Prostate gland (tissue), 2 donors: ENCODE measurements at regions not wholly inside any gene's neighbourhood (a gene's known extent, or its start where the extent isn't known, plus 50 kb on each side); places are given as distances from the start of the nearest gene placed in this dataset.

Experiments
- DNase-seq: peaks from one replicate; pipeline ENCODE4 v3.0.0-alpha.2; 2019; ENCODE audit warnings: low spot score
- H3K27ac ChIP-seq, 2 donors: fragments of 200-600 bp; sonication (generic); 2 replicates each; pipeline ENCODE4 v1.5.1; 2017 to 2019
- H3K27me3 ChIP-seq: fragments of 200-600 bp; sonication (generic); replicated peaks from 2 replicates; pipeline ENCODE4 v1.5.1; 2019; ENCODE audit not compliant: insufficient read depth
- H3K36me3 ChIP-seq, 2 donors: fragments of 200-600 bp; sonication (generic); 1 replicate in 1 of 2; 2 replicates in 1 of 2; pipeline versions ENCODE4 v1.5.1 to v1.8.1; 2017 to 2019
- H3K4me1 ChIP-seq: fragments of 200-600 bp; sonication (generic); replicated peaks from 2 replicates; pipeline ENCODE4 v1.5.1; 2019
- H3K4me3 ChIP-seq, 2 donors: fragments of 200-600 bp; sonication (generic); 2 replicates each; pipeline ENCODE4 v1.5.1; 2017 to 2019
- H3K9me3 ChIP-seq: fragments of 200-600 bp; sonication (generic); 2 replicates; pipeline ENCODE4 v1.5.1; 2017
- POLR2A ChIP-seq: fragments of 450-650 bp; IDR thresholded peaks from one replicate; pipeline ENCODE4 v1.6.1; 2016; ENCODE audit warnings: antibody characterized with exemption, mild to moderate bottlenecking
- POLR2AphosphoS5 ChIP-seq: sonication (generic); formaldehyde crosslinking; IDR thresholded peaks from one replicate; pipeline ENCODE4 v1.6.1; 2017; ENCODE audit warnings: antibody characterized with exemption
- WGBS: methylation state at CpG from one replicate; pipeline ENCODE4 v1.1.5; 2018; 5-methylcytosine and 5-hydroxymethylcytosine counted together
- intact Hi-C: fragments of 100-400 bp; cut with DNase I; formaldehyde crosslinking; loops from one replicate; pipeline ENCODE4 v1.14.2; 2022
- TF ChIP-seq, protein P1 (sequence below), 4 experiments: fragments of 200-600 bp in 2 of 4; fragments of 450-650 bp in 2 of 4; sonication (generic) in 2 of 4; IDR thresholded peaks; 1 replicate in 3 of 4; 2 replicates in 1 of 4; pipeline ENCODE4 v1.5.1; 2016 to 2019; ENCODE audit warnings: antibody characterized with exemption in 4 of 4, mild to moderate bottlenecking in 2 of 4, moderate library complexity in 2 of 4

DNA sequence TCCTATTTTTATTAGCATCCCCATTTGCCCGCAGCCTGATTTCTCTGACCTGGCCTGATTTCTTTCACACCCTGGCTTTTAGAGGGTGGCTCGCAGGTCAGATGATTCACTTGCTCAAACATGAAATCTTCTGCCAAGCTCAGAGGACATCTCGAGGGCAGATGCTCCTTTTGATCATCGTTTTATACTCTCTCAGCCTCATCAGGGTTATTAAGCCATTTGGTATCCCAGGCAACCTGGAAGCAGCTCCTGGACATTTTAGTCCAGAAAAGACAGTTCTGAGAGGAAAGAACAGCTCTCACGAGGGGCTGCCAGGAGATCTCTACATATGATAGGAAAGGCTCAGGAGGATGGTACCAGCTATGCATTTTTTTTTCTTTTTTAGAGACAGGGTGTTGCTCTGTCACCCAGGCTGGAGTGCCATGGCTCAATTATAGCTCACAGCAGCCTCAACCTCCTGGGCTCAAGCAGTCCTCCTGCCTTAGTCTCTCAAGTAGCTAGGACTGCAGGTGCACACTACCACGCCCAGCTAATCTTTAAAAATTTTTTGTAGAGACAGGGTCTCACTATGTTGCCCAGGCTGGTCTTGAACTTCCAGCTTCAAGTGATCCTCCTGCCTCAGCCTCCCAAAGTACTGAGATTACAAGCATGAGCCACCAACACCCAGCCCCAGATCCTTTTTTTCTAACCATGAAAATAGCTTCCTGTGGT, 165.4 kb downstream of the KATNAL1 start:
- Histone ChIP-seq H3K27ac (no peak overlapping the region), H3K36me3 (no peaks in the 10 kb centered on the region), H3K4me3 (no peak overlapping the region), H3K27me3 (no peaks in the 10 kb centered on the region), H3K4me1 (no peaks in the 10 kb centered on the region), H3K9me3 (no peaks in the 10 kb centered on the region)
- no peak for TF ChIP-seq POLR2AphosphoS5
- TF ChIP-seq, protein P1, sequence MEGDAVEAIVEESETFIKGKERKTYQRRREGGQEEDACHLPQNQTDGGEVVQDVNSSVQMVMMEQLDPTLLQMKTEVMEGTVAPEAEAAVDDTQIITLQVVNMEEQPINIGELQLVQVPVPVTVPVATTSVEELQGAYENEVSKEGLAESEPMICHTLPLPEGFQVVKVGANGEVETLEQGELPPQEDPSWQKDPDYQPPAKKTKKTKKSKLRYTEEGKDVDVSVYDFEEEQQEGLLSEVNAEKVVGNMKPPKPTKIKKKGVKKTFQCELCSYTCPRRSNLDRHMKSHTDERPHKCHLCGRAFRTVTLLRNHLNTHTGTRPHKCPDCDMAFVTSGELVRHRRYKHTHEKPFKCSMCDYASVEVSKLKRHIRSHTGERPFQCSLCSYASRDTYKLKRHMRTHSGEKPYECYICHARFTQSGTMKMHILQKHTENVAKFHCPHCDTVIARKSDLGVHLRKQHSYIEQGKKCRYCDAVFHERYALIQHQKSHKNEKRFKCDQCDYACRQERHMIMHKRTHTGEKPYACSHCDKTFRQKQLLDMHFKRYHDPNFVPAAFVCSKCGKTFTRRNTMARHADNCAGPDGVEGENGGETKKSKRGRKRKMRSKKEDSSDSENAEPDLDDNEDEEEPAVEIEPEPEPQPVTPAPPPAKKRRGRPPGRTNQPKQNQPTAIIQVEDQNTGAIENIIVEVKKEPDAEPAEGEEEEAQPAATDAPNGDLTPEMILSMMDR (IDR thresholded peaks at IDR 0.05): no peak
- no peak for TF ChIP-seq POLR2A
- no peak for DNase-seq
- 37% methylated on average over 6 of the region's 6 CpGs for WGBS
- intact Hi-C loops: no loop called here

DNA sequence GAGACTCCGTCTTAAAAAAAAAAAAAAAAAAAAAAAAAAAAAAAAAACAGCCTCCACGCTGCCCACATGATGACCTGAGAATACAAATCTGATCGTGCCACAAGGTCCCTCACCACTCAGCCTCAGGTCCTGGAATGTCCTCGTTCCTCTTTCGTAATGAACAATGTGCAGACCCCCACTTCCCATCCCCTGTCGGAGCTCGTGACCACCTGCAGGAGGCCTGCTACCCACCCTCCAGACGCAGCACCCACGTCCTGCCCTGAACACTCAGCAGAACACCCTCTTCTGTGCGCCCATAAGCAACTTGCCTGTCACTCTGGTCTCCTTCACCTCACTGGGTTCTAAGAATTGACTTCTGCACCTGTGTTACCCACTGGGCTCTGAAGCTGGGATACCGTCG, 166.4 kb downstream of the KATNAL1 start:
- Histone ChIP-seq H3K9me3 (no peaks in the 10 kb centered on the region), H3K27me3 (no peaks in the 10 kb centered on the region), H3K27ac (no peak overlapping the region), H3K36me3 (no peaks in the 10 kb centered on the region), H3K4me3 (no peak overlapping the region), H3K4me1 (no peaks in the 10 kb centered on the region)
- TF ChIP-seq POLR2A (no peak), POLR2AphosphoS5 (no peak)
- TF ChIP-seq, protein P1 (IDR thresholded peaks at IDR 0.05): no peak
- no peak for DNase-seq
- intact Hi-C loops: no loop called here
- WGBS: 93% methylated on average over 12 of the region's 12 CpGs

DNA sequence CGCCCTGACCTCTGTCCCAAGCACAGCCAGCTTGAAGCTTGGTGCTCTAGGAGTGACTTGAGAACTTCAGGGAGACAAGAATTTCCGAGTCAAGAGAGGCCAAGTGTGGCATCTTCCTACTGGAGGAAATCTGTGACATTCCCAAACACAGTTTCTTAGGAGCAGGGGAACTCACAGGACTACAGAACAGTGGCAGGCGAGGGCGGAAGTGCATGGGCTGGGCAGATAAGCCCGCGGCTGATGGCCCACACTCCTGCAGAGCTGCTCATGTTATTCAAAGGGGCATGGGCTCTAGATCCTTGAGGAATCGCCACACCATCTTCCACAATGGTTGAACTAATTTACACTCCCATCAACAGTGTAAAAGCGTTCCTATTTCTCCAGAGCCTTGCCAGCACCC, 168.8 kb downstream of the KATNAL1 start:
- intact Hi-C loops: loop anchor here (10.0 kb wide), 2 partner anchors 536 to 906 kb away; no protein-coding TSS in a partner anchor
- TF ChIP-seq, protein P1 (IDR thresholded peaks at IDR 0.05): no peak
- no peak for TF ChIP-seq POLR2AphosphoS5
- no peak for TF ChIP-seq POLR2A
- no peaks in the 10 kb centered on the region for H3K9me3 ChIP-seq
- WGBS: 65% methylated on average over 8 of the region's 8 CpGs
- no peak overlapping the region for H3K4me3 ChIP-seq
- no peaks in the 10 kb centered on the region for H3K4me1 ChIP-seq
- no peaks in the 10 kb centered on the region for H3K27me3 ChIP-seq
- H3K36me3 ChIP-seq: no peaks in the 10 kb centered on the region
- H3K27ac ChIP-seq: no peak overlapping the region
- DNase-seq: no peak

DNA sequence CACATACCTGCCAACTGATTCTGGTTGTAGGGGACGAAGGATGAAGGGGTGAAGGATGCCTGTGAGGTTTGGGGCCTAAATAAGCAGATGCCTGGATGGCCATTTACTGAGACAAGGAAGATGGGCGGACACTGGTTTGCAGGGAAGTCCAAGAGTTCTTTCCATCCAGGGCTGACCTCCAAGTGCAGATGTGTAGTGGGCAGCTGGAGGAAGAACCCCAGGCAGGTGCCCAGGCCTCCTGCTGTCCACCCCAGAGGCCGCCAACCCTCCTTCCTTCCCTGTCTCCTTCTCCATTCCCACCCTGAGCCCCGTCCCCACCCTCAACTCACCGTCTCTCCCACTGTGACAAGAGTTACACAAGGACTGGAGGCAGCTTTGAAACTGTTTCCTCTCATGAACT, 171.5 kb downstream of the KATNAL1 start:
- no peaks in the 10 kb centered on the region for H3K4me1 ChIP-seq
- TF ChIP-seq POLR2AphosphoS5 (no peak), POLR2A (no peak)
- TF ChIP-seq, protein P1 (IDR thresholded peaks at IDR 0.05): no peak
- intact Hi-C loops: loop anchor here (10.0 kb wide), 2 partner anchors 539 to 909 kb away; no protein-coding TSS in a partner anchor
- H3K4me3 ChIP-seq: no peak overlapping the region
- no peak overlapping the region for H3K27ac ChIP-seq
- H3K36me3 ChIP-seq: no peaks in the 10 kb centered on the region
- no peaks in the 10 kb centered on the region for H3K27me3 ChIP-seq
- WGBS: 98% methylated on average over 5 of the region's 5 CpGs
- no peak for DNase-seq
- no peaks in the 10 kb centered on the region for H3K9me3 ChIP-seq

DNA sequence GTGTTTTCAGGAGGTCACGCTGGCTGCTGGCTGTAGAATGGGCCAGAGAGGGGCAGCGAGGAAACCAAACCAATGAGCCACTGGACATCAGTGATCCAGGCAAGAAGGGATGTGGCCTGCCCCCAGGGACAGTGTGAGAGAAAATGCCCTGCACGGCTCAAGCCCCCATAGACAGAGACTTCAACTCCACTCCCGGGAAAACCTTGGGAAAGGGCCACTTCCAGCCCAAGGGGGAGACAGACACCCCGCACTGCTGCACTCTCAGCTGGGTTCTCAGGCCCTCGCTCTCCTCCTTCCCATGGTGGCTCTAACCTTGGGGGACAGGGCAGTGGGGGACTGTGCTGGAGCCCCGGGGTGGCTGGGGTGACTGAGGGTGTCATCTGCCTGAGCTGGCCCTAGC, 172.0 kb downstream of the KATNAL1 start:
- no peak overlapping the region for H3K27ac ChIP-seq
- intact Hi-C loops: loop anchor here (10.0 kb wide), 2 partner anchors 539 to 909 kb away; no protein-coding TSS in a partner anchor
- H3K4me1 ChIP-seq: no peaks in the 10 kb centered on the region
- no peaks in the 10 kb centered on the region for H3K36me3 ChIP-seq
- H3K27me3 ChIP-seq: no peaks in the 10 kb centered on the region
- no peaks in the 10 kb centered on the region for H3K9me3 ChIP-seq
- no peak for TF ChIP-seq POLR2AphosphoS5
- TF ChIP-seq, protein P1 (IDR thresholded peaks at IDR 0.05): no peak
- no peak for TF ChIP-seq POLR2A
- H3K4me3 ChIP-seq: no peak overlapping the region
- 100% methylated on average over 7 of the region's 7 CpGs for WGBS
- DNase-seq: no peak
